Tibial nerve (tissue), 4 donors: ENCODE measurements at regions not wholly inside any gene's neighbourhood (a gene's known extent, or its start where the extent isn't known, plus 50 kb on each side); places are given as distances from the start of the nearest gene placed in this dataset.

Source experiments
- DNase-seq, 2 donors: peaks; one replicate each; pipeline ENCODE4 v3.0.0-alpha.2; 2019; ENCODE audit warnings: low spot score in 2 of 2
- H3K27ac ChIP-seq, 4 donors: fragments of 200-600 bp; sonication (generic) in 3 of 4; one replicate each; pipeline ENCODE4 v1.5.1; 2017 to 2019; ENCODE audit warnings: mild to moderate bottlenecking in 1 of 4
- H3K27me3 ChIP-seq, 2 donors: fragments of 200-600 bp; sonication (generic) in 1 of 2; one replicate each; pipeline versions ENCODE4 v1.5.1 to v1.6.0; 2017 to 2019
- H3K36me3 ChIP-seq, 3 donors: fragments of 200-600 bp; sonication (generic); one replicate each; pipeline ENCODE4 v1.5.1; 2018 to 2019
- H3K4me1 ChIP-seq, 4 donors: fragments of 200-600 bp; sonication (generic) in 3 of 4; one replicate each; pipeline ENCODE4 v1.5.1; 2017 to 2019
- H3K4me3 ChIP-seq, 4 donors: fragments of 200-600 bp; sonication (generic) in 3 of 4; one replicate each; pipeline ENCODE4 v1.5.1; 2017 to 2019; ENCODE audit warnings: mild to moderate bottlenecking in 1 of 4, moderate library complexity in 1 of 4
- H3K9me3 ChIP-seq, 4 donors: fragments of 200-600 bp; sonication (generic) in 3 of 4; one replicate each; pipeline ENCODE4 v1.5.1; 2017 to 2019
- EP300 ChIP-seq, 2 donors: sonication (generic); formaldehyde crosslinking; IDR thresholded peaks; one replicate each; pipeline ENCODE4 v1.6.1; 2017; ENCODE audit warnings: antibody characterized with exemption in 2 of 2, mild to moderate bottlenecking in 1 of 2
- POLR2A ChIP-seq, 2 donors: fragments of 450-650 bp; IDR thresholded peaks; one replicate each; pipeline ENCODE4 v1.6.1; 2017; ENCODE audit warnings: antibody characterized with exemption in 2 of 2, mild to moderate bottlenecking in 2 of 2, moderate library complexity in 2 of 2
- WGBS, 2 donors: methylation state at CpG; one replicate each; pipeline ENCODE4 v1.1.5; 2018; 5-methylcytosine and 5-hydroxymethylcytosine counted together
- TF ChIP-seq, protein P1 (sequence below), 5 experiments: fragments of 200-600 bp in 3 of 5; fragments of 450-650 bp in 2 of 5; sonication (generic) in 3 of 5; IDR thresholded peaks; one replicate each; pipeline ENCODE4 v1.5.1; 2016 to 2019; ENCODE audit warnings: antibody characterized with exemption in 5 of 5, mild to moderate bottlenecking in 3 of 5, moderate library complexity in 2 of 5

DNA sequence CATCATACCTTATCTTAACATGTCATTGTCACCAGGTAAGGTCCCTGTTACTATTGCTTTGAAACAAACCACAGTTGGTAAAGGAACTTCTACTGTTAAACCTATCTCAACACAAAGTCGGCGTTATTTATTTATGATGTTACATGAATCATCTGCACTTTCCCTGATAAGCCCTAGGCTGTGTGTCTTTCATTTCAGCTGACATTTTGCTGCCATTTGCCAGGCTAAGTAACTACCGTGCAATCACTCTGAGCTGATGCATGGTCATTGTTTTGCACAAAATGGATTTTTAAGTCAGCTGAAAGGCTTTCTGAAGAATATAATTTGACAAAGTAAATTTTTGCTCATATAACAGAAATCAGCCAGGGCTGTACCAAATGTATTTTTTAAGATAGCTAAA is 546.5 kb downstream of the ZNF608 start:
- DNase-seq: no peak
- Histone ChIP-seq H3K4me3 (no peak overlapping the region), H3K27ac (no peak overlapping the region), H3K36me3 (no peaks in the 10 kb centered on the region), H3K4me1 (no peaks in the 10 kb centered on the region), H3K9me3 (peaks cover 0 to 11% (median 0%) of the 10 kb centered on the region in 4 donors), H3K27me3 (no peaks in the 10 kb centered on the region)
- WGBS, 2 donors: 60 to 76% methylated on average over 3 of the region's 3 CpGs
- TF ChIP-seq, protein P1, sequence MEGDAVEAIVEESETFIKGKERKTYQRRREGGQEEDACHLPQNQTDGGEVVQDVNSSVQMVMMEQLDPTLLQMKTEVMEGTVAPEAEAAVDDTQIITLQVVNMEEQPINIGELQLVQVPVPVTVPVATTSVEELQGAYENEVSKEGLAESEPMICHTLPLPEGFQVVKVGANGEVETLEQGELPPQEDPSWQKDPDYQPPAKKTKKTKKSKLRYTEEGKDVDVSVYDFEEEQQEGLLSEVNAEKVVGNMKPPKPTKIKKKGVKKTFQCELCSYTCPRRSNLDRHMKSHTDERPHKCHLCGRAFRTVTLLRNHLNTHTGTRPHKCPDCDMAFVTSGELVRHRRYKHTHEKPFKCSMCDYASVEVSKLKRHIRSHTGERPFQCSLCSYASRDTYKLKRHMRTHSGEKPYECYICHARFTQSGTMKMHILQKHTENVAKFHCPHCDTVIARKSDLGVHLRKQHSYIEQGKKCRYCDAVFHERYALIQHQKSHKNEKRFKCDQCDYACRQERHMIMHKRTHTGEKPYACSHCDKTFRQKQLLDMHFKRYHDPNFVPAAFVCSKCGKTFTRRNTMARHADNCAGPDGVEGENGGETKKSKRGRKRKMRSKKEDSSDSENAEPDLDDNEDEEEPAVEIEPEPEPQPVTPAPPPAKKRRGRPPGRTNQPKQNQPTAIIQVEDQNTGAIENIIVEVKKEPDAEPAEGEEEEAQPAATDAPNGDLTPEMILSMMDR (IDR thresholded peaks at IDR 0.05): no peak
- TF ChIP-seq POLR2A (IDR thresholded peaks at IDR 0.05) (no peak), EP300 (IDR thresholded peaks at IDR 0.05) (no peak)

DNA sequence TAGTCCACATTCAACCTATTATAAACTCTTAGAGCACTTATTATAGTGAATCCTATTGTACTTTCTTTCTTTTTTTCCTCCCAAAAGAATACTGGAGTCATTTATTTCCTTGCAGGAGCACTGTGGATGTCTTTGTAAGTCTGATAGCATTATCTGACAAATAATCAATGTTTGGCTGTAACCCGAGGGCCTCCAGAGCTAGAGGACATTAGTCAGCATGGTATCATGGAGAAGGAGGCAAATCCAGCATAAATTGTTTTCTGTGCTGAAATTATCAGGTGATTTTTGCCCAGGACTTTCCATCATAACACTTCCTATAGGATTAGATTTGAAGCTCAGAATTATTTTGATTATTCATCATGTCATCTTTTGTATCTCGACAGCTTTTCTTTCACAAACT is 551.0 kb downstream of the ZNF608 start:
- TF ChIP-seq POLR2A (IDR thresholded peaks at IDR 0.05) (no peak), EP300 (IDR thresholded peaks at IDR 0.05) (no peak)
- TF ChIP-seq, protein P1 (IDR thresholded peaks at IDR 0.05): no peak
- no peak overlapping the region for H3K4me3 ChIP-seq
- H3K36me3 ChIP-seq: no peaks in the 10 kb centered on the region
- H3K4me1 ChIP-seq: peaks cover 0 to 10% (median 1%) of the 10 kb centered on the region in 4 donors
- H3K27ac ChIP-seq: no peak overlapping the region
- WGBS, 2 donors: 54 to 62% methylated on average over 2 of the region's 2 CpGs
- no peaks in the 10 kb centered on the region for H3K27me3 ChIP-seq
- DNase-seq: no peak
- H3K9me3 ChIP-seq: no peaks in the 10 kb centered on the region

DNA sequence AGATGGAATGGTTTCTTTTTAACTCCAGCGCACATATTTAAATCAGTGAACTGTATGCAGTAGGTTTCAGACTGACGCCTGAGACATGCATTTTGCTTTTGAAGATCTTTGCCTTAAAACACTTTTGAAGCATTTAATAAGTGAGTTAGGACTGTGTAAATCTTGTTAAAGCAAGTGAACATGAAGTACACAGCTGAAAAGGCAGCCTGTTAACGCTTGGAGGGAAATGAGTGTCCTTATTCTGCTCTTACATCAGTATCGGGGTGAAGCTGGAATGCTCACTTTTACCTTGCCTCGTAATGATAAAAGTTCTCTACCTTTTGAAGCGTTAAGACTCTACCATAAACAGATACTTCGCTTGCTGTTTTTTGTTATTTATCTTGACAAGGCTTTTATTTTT is 552.2 kb downstream of the ZNF608 start:
- Histone ChIP-seq H3K36me3 (no peaks in the 10 kb centered on the region), H3K27me3 (no peaks in the 10 kb centered on the region), H3K27ac (no peak overlapping the region), H3K4me1 (peaks cover 0 to 10% (median 1%) of the 10 kb centered on the region in 4 donors), H3K4me3 (no peak overlapping the region), H3K9me3 (no peaks in the 10 kb centered on the region)
- no peak for TF ChIP-seq POLR2A (IDR thresholded peaks at IDR 0.05)
- TF ChIP-seq, protein P1 (IDR thresholded peaks at IDR 0.05): no peak
- no peak for TF ChIP-seq EP300 (IDR thresholded peaks at IDR 0.05)
- DNase-seq: no peak
- 76 to 83% methylated on average over 7 of the region's 7 CpGs for WGBS, 2 donors

- WGBS, 2 donors: 52 to 61% methylated on average over 4 of the region's 4 CpGs
- no peaks in the 10 kb centered on the region for H3K36me3 ChIP-seq
- TF ChIP-seq, protein P1 (IDR thresholded peaks at IDR 0.05): no peak
- peak in 1 of 2 donors; percentile 19 for TF ChIP-seq EP300 (IDR thresholded peaks at IDR 0.05)
- peaks cover 0 to 10% (median 1%) of the 10 kb centered on the region in 4 donors for H3K4me1 ChIP-seq
- H3K27ac ChIP-seq: no peak overlapping the region
- peak in 1 of 2 donors; percentile 12 for DNase-seq
- H3K27me3 ChIP-seq: no peaks in the 10 kb centered on the region
- no peak overlapping the region for H3K4me3 ChIP-seq
- H3K9me3 ChIP-seq: no peaks in the 10 kb centered on the region
Observed at GRCh38 chr5:124193371-124193789, 553.1 kb downstream of the ZNF608 start.

DNA sequence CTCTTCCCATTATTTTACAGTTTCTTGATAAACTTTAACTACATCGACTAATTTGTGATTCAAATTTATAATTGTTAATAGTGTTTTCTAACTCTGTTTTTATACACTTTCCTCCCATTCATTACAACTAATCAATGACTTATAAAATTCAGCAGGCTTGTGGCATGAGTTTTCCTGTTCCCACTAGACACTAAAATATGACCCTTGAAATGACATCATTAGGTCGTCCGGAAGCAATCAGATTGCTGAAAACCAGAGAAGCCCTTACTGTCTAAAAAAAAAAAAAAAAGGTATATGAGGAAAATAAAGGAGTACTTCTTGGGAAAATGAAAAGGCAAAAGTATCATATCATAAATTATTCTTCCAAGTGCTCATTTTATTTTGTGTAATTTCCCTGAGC is 553.7 kb downstream of the ZNF608 start:
- TF ChIP-seq POLR2A (IDR thresholded peaks at IDR 0.05) (no peak), EP300 (IDR thresholded peaks at IDR 0.05) (no peak)
- TF ChIP-seq, protein P1 (IDR thresholded peaks at IDR 0.05): no peak
- H3K4me3 ChIP-seq: no peak overlapping the region
- WGBS, 2 donors: 81 to 90% methylated on average over 3 of the region's 3 CpGs
- DNase-seq: no peak
- no peak overlapping the region for H3K27ac ChIP-seq
- H3K36me3 ChIP-seq: no peaks in the 10 kb centered on the region
- no peaks in the 10 kb centered on the region for H3K9me3 ChIP-seq
- no peaks in the 10 kb centered on the region for H3K27me3 ChIP-seq
- H3K4me1 ChIP-seq: peaks cover 0 to 10% (median 1%) of the 10 kb centered on the region in 4 donors
